Neural cell (in vitro differentiated cells): ENCODE measurements at regions not wholly inside any gene's neighbourhood (a gene's known extent, or its start where the extent isn't known, plus 50 kb on each side); places are given as distances from the start of the nearest gene placed in this dataset.

Source experiments
- EP300 ChIP-seq: fragments of 450-650 bp; conservative IDR thresholded peaks from 2 replicates; pipeline ENCODE4 v1.6.1; 2014; ENCODE audit warnings: antibody characterized with exemption, mild to moderate bottlenecking, moderate library complexity; ENCODE audit not compliant: poor library complexity, severe bottlenecking
- EZH2 ChIP-seq: fragments of 200-600, 300-800 bp; shearing (Covaris generic), sonication (generic); IDR thresholded peaks from 2 replicates; pipeline ENCODE4 v1.6.1; 2014; ENCODE audit warnings: antibody characterized with exemption, low read length, borderline replicate concordance, mild to moderate bottlenecking; ENCODE audit not compliant: insufficient read depth, poor library complexity, severe bottlenecking
- MXI1 ChIP-seq: fragments of 450-650 bp; conservative IDR thresholded peaks from 2 replicates; pipeline ENCODE4 v1.6.1; 2014; ENCODE audit warnings: antibody characterized with exemption, mild to moderate bottlenecking; ENCODE audit not compliant: poor library complexity, severe bottlenecking
- POLR2AphosphoS5 ChIP-seq: IDR thresholded peaks from 2 replicates; pipeline ENCODE4 v1.6.1; 2012
- RAD21 ChIP-seq: fragments of 450-650 bp; conservative IDR thresholded peaks from 2 replicates; pipeline ENCODE4 v1.6.1; 2014; ENCODE audit warnings: antibody characterized with exemption, mild to moderate bottlenecking, moderate library complexity
- TAF1 ChIP-seq: IDR thresholded peaks from 2 replicates; pipeline ENCODE4 v1.6.1; 2012; ENCODE audit warnings: low read depth
- TF ChIP-seq, protein P1 (sequence below): fragments of 450-650 bp; IDR thresholded peaks from 2 replicates; pipeline ENCODE4 v1.5.1; 2014; ENCODE audit warnings: antibody characterized with exemption, mild to moderate bottlenecking, moderate library complexity; ENCODE audit not compliant: poor library complexity, severe bottlenecking

DNA sequence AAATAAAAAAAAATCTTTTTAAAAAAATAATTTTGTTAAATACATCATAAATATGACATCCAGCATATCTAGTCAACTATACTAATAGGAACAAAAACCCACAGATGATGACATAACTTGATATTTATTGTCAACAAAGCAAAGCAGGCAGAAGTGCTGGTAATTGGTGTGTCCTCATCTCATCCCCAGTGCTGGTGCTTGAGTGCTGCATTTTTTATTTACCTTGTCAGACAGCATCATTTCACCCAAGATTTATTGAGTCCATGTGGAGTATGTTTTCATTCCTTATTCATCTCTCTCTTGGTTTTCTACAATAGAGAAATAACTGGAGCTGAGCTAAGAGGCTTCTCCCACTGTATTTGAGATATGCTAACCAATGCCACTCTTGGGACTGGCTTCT, 191.6 kb upstream of the SLC14A2 start:
- no peak for TF ChIP-seq EP300
- no peak for TF ChIP-seq TAF1
- TF ChIP-seq, protein P1, sequence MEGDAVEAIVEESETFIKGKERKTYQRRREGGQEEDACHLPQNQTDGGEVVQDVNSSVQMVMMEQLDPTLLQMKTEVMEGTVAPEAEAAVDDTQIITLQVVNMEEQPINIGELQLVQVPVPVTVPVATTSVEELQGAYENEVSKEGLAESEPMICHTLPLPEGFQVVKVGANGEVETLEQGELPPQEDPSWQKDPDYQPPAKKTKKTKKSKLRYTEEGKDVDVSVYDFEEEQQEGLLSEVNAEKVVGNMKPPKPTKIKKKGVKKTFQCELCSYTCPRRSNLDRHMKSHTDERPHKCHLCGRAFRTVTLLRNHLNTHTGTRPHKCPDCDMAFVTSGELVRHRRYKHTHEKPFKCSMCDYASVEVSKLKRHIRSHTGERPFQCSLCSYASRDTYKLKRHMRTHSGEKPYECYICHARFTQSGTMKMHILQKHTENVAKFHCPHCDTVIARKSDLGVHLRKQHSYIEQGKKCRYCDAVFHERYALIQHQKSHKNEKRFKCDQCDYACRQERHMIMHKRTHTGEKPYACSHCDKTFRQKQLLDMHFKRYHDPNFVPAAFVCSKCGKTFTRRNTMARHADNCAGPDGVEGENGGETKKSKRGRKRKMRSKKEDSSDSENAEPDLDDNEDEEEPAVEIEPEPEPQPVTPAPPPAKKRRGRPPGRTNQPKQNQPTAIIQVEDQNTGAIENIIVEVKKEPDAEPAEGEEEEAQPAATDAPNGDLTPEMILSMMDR, result no peak
- TF ChIP-seq EZH2, result no peak
- peak; percentile 31 for TF ChIP-seq POLR2AphosphoS5
- no peak for TF ChIP-seq MXI1
- no peak for TF ChIP-seq RAD21
